Vagina (tissue), 2 donors: ENCODE measurements at regions not wholly inside any gene's neighbourhood (a gene's known extent, or its start where the extent isn't known, plus 50 kb on each side); places are given as distances from the start of the nearest gene placed in this dataset.

Source experiments
- CTCF ChIP-seq, 3 experiments: fragments of 450-650 bp in 2 of 3; fragments of 200-600 bp in 1 of 3; sonication (generic) in 1 of 3; IDR thresholded peaks; one replicate each; pipeline ENCODE4 v1.5.1; 2017 to 2019; ENCODE audit warnings: antibody characterized with exemption in 3 of 3, mild to moderate bottlenecking in 2 of 3, moderate library complexity in 2 of 3
- POLR2A ChIP-seq, 2 donors: fragments of 450-650 bp; IDR thresholded peaks; one replicate each; pipeline ENCODE4 v1.6.1; 2017; ENCODE audit warnings: antibody characterized with exemption in 2 of 2, mild to moderate bottlenecking in 2 of 2, moderate library complexity in 2 of 2
- POLR2AphosphoS5 ChIP-seq, 2 donors: sonication (generic); formaldehyde crosslinking; IDR thresholded peaks; one replicate each; pipeline ENCODE4 v1.9.0; 2017; ENCODE audit warnings: antibody characterized with exemption in 2 of 2, mild to moderate bottlenecking in 2 of 2, low read depth in 1 of 2; ENCODE audit not compliant: insufficient read depth in 1 of 2

DNA sequence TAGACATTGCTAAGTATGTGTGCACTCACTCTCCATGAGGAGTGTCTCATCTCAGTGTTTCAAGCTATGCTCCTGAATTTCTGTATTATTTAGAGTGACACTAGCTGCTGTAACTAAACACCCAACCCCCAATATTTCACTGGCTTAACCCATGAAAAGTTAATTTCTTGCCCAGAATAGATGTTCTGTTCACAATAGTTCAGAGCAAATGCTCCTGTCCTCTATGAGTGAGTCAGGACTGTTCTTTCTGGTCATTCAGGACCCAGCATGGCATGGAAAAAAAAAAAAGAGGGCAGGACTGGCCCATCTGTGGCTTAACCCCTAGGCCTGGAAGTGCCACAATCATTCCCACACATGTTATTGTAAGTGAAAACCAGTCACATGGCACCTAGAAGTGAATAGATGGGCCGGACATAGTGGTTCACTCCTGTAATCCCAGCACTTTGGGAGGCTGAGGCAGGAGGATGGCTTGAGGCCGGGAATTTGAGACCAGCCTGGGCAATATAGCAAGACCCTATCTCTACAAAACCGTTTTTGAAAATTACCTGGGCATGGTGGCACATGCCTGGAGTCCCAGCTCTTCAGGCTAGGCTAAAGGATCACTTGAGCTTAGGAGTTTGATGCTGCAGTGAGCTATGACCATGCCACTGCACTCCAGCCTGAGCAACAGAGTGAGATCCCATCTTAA is 663.6 kb downstream of the IRS1 start:
- TF ChIP-seq POLR2A (IDR thresholded peaks at IDR 0.05): no peak
- TF ChIP-seq CTCF (IDR thresholded peaks at IDR 0.05): no peak
- no peak for TF ChIP-seq POLR2AphosphoS5 (IDR thresholded peaks at IDR 0.05; ENCODE audit: insufficient read depth in 1 of 2, low read depth in 1 of 2)
